ENCODE measurements at regions not wholly inside any gene's neighbourhood (a gene's known extent, or its start where the extent isn't known, plus 50 kb on each side); places are given as distances from the start of the nearest gene placed in this dataset.

GRCh38 chr1:172940174-172940855, 110.4 kb downstream of the TNFSF18 start (continued):
- TF ChIP-seq, protein P1, sequence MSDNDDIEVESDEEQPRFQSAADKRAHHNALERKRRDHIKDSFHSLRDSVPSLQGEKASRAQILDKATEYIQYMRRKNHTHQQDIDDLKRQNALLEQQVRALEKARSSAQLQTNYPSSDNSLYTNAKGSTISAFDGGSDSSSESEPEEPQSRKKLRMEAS (IDR thresholded peaks at IDR 0.05): no peak
- TF ChIP-seq, protein P2, sequence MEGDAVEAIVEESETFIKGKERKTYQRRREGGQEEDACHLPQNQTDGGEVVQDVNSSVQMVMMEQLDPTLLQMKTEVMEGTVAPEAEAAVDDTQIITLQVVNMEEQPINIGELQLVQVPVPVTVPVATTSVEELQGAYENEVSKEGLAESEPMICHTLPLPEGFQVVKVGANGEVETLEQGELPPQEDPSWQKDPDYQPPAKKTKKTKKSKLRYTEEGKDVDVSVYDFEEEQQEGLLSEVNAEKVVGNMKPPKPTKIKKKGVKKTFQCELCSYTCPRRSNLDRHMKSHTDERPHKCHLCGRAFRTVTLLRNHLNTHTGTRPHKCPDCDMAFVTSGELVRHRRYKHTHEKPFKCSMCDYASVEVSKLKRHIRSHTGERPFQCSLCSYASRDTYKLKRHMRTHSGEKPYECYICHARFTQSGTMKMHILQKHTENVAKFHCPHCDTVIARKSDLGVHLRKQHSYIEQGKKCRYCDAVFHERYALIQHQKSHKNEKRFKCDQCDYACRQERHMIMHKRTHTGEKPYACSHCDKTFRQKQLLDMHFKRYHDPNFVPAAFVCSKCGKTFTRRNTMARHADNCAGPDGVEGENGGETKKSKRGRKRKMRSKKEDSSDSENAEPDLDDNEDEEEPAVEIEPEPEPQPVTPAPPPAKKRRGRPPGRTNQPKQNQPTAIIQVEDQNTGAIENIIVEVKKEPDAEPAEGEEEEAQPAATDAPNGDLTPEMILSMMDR (IDR thresholded peaks at IDR 0.05 in 2 of 3, conservative IDR thresholded peaks at IDR 0.05 in 1 of 3; ENCODE audit: borderline replicate concordance in 1 of 3, insufficient read depth in 1 of 3, low read depth in 2 of 3, low read length in 2 of 3): no peak

- RAD21 ChIA-PET (ENCODE audit: low non-redundant PET in 1 of 2, low total read pairs in 2 of 2, uncharacterized antibody in 2 of 2, unreplicated experiment in 2 of 2): no interaction called here
- Histone ChIP-seq H3K9me2 (ENCODE audit: insufficient read depth) (no peaks in the 10 kb centered on the region), H3K27ac (ENCODE audit: low read depth, low read length) (no peak overlapping the region), H2AFZ (ENCODE audit: low read depth, low read length, poor library complexity, severe bottlenecking) (no peak overlapping the region), H3K9me3 (ENCODE audit: control insufficient read depth in 1 of 2, insufficient read depth in 1 of 2, low read depth in 1 of 2, low read length in 2 of 2) (no peaks in the 10 kb centered on the region), H3K4me3 (replicated peaks in 1 of 2; ENCODE audit: low read depth in 1 of 2, low read length in 2 of 2) (no peak overlapping the region), H3K4me1 (ENCODE audit: control insufficient read depth in 1 of 2, insufficient read depth in 2 of 2, low read length in 2 of 2) (no peaks in the 10 kb centered on the region), H3K4me2 (ENCODE audit: low read length) (no peak overlapping the region), H3K36me3 (ENCODE audit: control insufficient read depth in 1 of 2, insufficient read depth in 2 of 2, low read length in 2 of 2) (no peaks in the 10 kb centered on the region), H3K9ac (ENCODE audit: low read length) (no peak overlapping the region), H3K79me2 (ENCODE audit: insufficient read depth, low read length) (no peaks in the 10 kb centered on the region), H3K27me3 (ENCODE audit: insufficient read depth, low read length) (no peaks in the 10 kb centered on the region), H4K20me1 (ENCODE audit: insufficient read depth) (no peaks in the 10 kb centered on the region)
- TF ChIP-seq FOSL1 (IDR thresholded peaks at IDR 0.05; ENCODE audit: low read depth) (no peak), CBX3 (IDR thresholded peaks at IDR 0.05; ENCODE audit: low read depth) (no peak), POLR2AphosphoS5 (IDR thresholded peaks at IDR 0.05; ENCODE audit: low read depth, low read length) (no peak), EZH2 (IDR thresholded peaks at IDR 0.05) (no peak), SIN3A (IDR thresholded peaks at IDR 0.05; ENCODE audit: low read depth) (no peak), ZFX (IDR thresholded peaks at IDR 0.05) (no peak), YY1 (IDR thresholded peaks at IDR 0.05; ENCODE audit: extremely low read depth, insufficient replicate concordance, low read depth, low read length) (no peak), CEBPB (IDR thresholded peaks at IDR 0.05; ENCODE audit: low read depth) (no peak)
- TF ChIP-seq, protein P2 (IDR thresholded peaks at IDR 0.05 in 2 of 3, conservative IDR thresholded peaks at IDR 0.05 in 1 of 3; ENCODE audit: borderline replicate concordance in 1 of 3, insufficient read depth in 1 of 3, low read depth in 2 of 3, low read length in 2 of 3): no peak
- POLR2A ChIA-PET: no interaction called here
- intact Hi-C loops (cut with micrococcal nuclease): no loop called here
- DNase-seq (ENCODE audit: low read depth, low spot score) (no peak), ATAC-seq (no peak)
- CTCF ChIA-PET: no interaction called here
- BruUV-seq (replicated peaks): no TSS peak
These were observed 109.3 kb downstream of the TNFSF18 start for GRCh38 chr1:172941471-172941870.
